ENCODE measurements at regions not wholly inside any gene's neighbourhood (a gene's known extent, or its start where the extent isn't known, plus 50 kb on each side); places are given as distances from the start of the nearest gene placed in this dataset.
"Not testable (repeated sequence)": the region's sequence is repeated elsewhere in the genome, so short reads cannot be mapped to it uniquely, and the experiment has no call there.

DNA sequence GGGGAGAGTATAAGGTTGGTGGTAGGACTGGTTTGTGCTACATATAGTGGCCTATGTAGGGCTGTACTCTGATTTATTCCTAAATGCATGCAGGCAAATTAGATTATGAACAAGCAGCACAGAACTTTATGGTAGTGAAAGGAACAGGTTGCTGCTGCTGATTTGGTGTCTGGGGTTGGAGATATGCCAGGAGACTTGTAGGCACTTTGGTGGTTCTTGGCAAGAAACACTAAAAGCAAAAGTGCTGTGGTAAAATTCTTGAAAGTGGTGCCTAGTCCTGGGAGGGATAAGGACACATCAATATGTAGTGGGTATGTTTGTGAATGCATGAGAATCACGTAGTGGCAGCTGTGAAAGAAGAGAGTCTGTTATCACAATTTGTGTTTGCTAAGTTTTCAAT lies 2126.0 kb downstream of the TP53TG3F start:
- DNase-seq, result no peak

GRCh38 chr16:35590913-35591312 lies 2131.5 kb downstream of the TP53TG3F start:
- DNase-seq, result not testable (repeated sequence)

- no peak for DNase-seq
Measured at GRCh38 chr16:35596467-35596866, 2137.1 kb downstream of the TP53TG3F start.

DNA sequence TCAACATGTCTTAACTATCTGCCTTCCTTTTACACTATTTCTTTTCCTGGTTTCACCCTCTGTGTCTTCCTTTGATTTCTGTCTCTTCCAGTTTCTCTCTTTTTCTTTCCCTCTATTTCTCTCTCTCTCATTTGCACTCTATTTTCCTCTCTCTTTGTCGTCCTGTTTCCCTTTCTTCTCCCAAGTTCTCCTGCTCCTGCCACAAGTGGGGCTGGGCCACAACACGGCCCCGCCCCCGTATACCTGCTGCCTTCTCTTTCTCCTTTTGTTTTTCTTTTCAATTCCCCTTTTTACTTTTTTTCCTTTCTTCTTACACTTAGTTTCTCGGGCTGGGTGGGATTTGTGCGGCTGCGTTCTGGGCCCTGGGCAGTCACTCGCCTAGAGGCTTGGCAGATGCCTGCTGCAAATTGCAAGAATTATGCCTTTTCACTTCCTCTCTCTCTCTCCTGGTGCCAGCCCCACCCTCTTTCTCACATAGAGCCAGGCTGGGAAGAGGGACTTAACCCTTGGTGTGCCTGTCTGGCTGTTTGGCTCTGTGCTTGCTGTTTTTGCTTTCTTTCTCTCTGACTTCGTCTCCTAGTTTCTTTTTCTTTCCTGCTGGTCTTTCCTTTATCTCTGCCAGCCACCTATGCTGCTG lies 2139.4 kb downstream of the TP53TG3F start:
- DNase-seq, result no peak

DNA sequence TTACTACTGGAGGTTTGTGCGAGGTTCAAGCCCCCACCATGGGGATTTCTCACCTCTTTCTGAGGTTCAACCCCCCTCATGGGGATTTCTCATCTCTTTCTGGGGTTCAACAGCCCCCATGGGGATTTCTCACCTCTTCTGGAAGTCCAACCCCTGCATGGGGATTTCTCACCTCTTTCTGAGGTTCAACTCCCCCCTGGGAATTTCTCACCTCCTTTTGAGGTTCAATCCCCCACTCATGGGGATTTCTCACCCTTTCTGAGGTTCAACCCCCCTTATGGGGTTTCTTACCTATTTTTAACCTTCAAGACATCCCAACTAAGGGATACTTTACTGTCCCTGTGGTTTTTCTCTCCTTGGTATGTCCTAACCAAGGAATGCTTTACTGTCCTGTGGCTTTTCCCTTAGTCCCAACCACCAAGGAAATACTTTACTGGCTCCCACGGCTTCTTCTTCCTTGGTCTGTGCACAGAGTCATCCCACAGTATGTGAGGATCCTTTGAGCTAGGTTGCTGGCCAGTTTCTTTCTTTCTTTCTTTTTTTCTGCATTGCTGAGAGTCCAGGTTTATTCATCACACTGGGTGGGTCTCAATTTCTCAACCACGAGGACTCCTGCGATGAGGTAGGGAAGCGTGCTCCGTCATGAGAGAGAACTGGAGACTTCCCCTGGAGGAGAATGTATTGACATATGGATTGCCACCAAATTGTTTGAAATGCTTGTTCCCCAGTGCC lies 2140.2 kb downstream of the TP53TG3F start:
- DNase-seq, result no peak

DNA sequence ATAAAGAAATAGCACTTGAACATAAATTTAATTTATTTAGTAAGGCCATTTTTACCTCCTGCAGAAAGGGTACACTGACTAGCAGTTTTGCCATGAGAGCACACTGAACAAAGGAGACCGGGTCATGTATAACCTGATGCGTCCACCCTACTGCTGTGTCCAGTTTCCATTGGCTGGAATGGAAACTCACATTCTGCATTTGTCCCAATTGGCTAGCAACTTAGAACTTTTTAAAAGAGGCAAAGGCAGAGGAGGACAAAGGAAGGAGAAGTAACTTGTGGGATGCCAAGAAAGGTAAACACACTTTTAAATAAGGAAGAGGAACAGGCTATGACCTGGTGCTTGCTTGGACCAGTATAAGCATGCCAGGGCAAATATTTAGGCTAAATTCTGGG lies 2140.7 kb downstream of the TP53TG3F start:
- DNase-seq, result not testable (repeated sequence)

GRCh38 chr16:35602116-35602515 lies 2142.7 kb downstream of the TP53TG3F start:
- DNase-seq, result no peak

DNA sequence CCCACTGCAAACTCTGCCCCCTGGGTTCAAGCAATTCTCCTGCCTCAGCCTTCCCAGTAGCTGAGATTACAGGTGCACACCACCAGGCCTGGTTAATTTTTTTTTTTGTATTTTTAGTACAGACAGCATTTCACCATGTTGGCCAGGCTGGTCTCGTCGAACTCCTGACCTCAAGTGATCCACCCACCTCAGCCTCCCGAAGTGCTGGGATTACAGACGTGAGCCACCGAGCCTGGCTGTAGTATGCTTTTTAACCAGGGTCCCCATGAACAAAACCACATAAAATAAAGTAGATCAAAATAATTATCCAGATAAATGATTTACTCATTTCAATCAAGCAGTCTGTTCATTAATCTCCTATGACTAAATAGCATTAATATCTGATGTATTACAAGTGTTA lies 2144.0 kb downstream of the TP53TG3F start:
- DNase-seq, result not testable (repeated sequence)

DNA sequence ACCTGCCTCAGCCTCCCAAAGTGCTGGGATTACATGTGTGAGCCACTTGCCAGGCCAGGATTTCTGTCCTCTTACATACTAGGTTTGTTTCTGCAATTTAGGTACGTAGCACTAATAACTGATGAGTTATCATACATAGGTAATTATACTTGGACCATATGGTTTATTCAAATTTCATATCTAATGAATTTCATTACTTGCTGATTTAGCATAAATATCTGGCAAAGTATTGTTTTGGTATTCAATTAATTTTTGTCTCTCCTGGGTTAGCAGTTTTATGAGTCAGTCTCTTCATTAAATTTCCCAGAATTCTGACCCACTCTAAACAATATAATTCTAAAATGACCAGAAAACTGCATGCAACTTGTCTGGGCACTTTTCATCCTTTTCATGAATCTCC lies 2146.5 kb downstream of the TP53TG3F start:
- no peak for DNase-seq

GRCh38 chr16:35614883-35615282 lies 2155.5 kb downstream of the TP53TG3F start:
- DNase-seq, result not testable (repeated sequence)

- DNase-seq, result not testable (repeated sequence)
Measured at GRCh38 chr16:35619176-35619575, 2159.8 kb downstream of the TP53TG3F start.

DNA sequence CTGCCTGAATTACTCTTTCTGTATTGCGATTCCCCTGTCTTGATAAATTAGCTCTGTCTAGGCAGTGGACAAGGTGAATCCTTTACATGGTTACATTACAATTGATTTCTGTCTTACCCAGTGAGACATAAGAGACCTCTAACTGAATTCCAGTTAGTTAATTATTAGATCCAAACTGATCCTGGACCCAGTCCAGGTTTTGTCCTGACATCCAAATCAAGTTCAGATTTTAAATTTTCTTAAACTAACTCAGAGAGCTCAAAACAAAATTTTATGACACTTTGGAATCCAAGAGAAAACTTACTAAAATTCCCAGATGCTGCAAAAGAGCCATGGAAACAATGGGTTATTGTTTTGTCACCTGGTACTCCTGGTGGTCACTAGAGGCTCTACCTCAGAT lies 2166.6 kb downstream of the TP53TG3F start:
- DNase-seq, result no peak

GRCh38 chr16:35628976-35629375 lies 2169.6 kb downstream of the TP53TG3F start:
- no peak for DNase-seq

DNA sequence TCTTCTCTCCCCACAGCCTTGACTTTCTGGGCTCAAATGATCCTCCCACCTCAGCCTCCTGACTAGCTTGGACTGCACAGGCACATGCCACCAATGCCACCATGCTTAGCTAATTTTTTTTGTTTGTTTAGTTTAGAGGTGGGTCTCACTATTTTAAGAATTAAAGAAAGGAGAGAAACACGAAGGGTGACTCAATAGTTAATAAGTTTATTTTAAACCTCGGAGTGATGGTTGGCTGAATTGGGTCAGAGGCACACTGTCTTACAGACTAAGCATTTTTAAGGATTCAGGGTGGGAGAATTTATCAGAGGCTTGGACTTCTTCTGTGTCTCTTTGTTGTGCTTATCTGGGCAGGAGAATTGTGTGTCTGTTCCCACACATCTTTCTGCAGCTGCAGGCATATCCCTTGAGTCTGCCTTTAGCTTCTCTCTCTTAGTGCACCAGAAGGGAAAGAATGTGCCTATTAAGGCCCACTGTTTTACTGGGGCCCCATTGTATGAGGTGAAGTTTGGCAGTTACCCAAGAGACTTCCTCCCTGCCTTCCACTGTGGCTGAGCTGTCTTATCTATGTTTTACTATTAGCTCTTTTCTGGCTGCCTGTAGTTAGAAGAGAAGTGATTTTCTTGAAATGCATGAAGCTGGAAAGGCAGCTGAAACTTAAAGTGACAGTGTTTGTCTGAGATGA lies 2172.0 kb downstream of the TP53TG3F start:
- no peak for DNase-seq

- DNase-seq, result no peak
Measured at GRCh38 chr16:35636480-35637230, 2177.2 kb downstream of the TP53TG3F start.

GRCh38 chr16:35637683-35638082 lies 2178.3 kb downstream of the TP53TG3F start:
- DNase-seq, result no peak

DNA sequence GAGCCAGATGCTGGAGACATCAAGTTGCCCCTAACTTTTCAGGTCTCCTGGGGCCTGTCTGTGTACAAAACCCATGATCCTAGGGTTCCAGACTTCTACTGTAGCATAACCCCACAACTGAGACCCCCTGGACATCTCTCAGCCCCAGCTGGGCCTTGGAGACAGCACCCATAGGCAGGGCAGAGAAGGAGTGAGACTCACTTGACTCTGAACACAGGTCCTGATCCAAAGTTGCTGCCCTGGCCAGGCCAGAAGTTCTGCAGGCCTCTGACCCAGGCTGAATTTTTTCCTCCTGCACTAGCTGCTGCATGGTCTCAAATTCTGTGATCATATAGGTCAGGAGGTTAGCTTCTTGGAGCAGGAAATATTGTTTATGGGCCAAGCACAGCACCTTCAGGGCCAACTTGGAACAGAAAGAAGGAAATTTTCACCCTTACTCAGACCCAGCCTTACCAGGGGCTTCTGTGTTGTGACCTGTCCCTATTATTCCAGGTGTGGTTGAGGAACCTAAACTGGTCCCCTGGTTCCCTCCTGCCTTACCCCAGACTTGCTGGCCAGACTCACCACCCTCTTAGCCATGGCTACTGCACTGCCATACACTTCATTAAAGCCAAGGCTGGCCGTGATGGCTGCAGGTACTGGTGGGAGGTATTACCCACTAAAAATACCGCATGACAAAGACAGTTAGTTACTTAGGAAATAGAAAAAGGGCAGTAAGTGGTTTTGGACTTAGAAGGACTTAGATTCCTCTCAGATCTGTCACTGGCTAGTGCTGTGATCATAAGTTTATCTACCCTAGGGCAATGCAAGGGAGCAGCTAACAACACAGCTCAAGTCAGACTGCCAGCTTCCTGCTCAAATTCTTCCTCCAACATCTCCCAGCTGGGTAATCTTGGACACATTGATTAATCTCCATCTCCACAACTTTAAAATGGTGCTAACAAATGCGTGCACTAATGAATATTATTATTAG lies 2180.1 kb downstream of the TP53TG3F start:
- no peak for DNase-seq

- DNase-seq, result no peak
Measured at GRCh38 chr16:35642322-35642835, 2183.0 kb downstream of the TP53TG3F start.

GRCh38 chr16:35651841-35652240 lies 2192.4 kb downstream of the TP53TG3F start:
- DNase-seq, result no peak

DNA sequence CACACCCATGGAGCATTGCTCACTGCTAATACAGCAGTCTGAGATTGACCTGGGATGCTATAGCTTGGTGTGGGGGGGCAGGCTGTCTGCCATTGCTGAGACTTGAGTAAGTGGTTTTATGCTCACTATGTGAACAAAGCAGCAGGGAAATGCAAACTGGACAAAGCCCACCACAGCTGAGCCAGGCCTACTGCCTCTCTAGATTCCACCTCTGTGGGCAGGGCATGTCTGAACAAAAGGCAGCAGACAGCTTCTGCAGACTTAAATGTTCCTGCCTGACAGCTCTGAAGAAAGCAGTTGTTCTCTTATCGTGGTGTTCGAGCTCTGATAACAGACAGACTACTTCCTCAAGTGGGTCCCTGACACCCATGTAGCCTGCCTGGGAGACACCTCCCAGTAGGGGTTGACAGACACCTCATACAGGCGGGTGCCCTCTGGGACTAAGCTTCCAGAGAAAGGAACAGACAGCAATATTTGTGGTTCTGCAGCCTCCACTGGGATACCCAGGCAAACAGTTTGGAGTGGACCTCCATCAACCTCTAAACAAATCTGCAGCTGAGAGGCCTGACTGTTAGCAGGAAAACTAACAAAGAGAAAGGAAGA lies 2204.8 kb downstream of the TP53TG3F start:
- DNase-seq, result no peak

- DNase-seq, result no peak
Measured at GRCh38 chr16:35685085-35685484, 2225.7 kb downstream of the TP53TG3F start.
